Lower leg skin (tissue), 3 donors: ENCODE measurements at regions not wholly inside any gene's neighbourhood (a gene's known extent, or its start where the extent isn't known, plus 50 kb on each side); places are given as distances from the start of the nearest gene placed in this dataset.

ENCODE experiments used
- POLR2A ChIP-seq, 2 donors: fragments of 450-650 bp; IDR thresholded peaks; one replicate each; pipeline ENCODE4 v1.6.1; 2016 to 2017; ENCODE audit warnings: antibody characterized with exemption in 2 of 2, mild to moderate bottlenecking in 1 of 2, moderate library complexity in 1 of 2
- TF ChIP-seq, protein P1 (sequence below), 3 donors: fragments of 450-650 bp; IDR thresholded peaks; one replicate each; pipeline ENCODE4 v1.5.1; 2016; ENCODE audit warnings: antibody characterized with exemption in 3 of 3, mild to moderate bottlenecking in 3 of 3, moderate library complexity in 2 of 3

GRCh38 chr16:66116163-66117002, 250.1 kb upstream of the CDH5 start:
- TF ChIP-seq, protein P1, sequence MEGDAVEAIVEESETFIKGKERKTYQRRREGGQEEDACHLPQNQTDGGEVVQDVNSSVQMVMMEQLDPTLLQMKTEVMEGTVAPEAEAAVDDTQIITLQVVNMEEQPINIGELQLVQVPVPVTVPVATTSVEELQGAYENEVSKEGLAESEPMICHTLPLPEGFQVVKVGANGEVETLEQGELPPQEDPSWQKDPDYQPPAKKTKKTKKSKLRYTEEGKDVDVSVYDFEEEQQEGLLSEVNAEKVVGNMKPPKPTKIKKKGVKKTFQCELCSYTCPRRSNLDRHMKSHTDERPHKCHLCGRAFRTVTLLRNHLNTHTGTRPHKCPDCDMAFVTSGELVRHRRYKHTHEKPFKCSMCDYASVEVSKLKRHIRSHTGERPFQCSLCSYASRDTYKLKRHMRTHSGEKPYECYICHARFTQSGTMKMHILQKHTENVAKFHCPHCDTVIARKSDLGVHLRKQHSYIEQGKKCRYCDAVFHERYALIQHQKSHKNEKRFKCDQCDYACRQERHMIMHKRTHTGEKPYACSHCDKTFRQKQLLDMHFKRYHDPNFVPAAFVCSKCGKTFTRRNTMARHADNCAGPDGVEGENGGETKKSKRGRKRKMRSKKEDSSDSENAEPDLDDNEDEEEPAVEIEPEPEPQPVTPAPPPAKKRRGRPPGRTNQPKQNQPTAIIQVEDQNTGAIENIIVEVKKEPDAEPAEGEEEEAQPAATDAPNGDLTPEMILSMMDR (IDR thresholded peaks at IDR 0.05) = no peak
- no peak for TF ChIP-seq POLR2A (IDR thresholded peaks at IDR 0.05)
